K562 (cell line): ENCODE measurements at regions not wholly inside any gene's neighbourhood (a gene's known extent, or its start where the extent isn't known, plus 50 kb on each side); places are given as distances from the start of the nearest gene placed in this dataset.

Experiments
- ATAC-seq: fragments of 200-7000 bp; cut with Tn5 transposase; 3 replicates; pipeline ENCODE4 v1.9.1; 2020; ENCODE audit warnings: moderate library complexity
- BruUV-seq: library from RNA; stranded (reverse); fragments of 400-500 nt; replicated peaks from 2 replicates; lab custom pipeline; 2021; lab: Mats Ljungman, UMichigan
- CTCF ChIA-PET: fragments of 300-600 bp; formaldehyde crosslinking; extraction: SDS; loops from one replicate; lab custom pipeline; 2021; ENCODE audit warnings: low intra/inter-chr PET ratio; lab: Yijun Ruan, JAX
- POLR2A ChIA-PET: fragments of 300-600, 350-650 bp; sonication (Branson Sonifier 250); formaldehyde crosslinking; extraction: SDS; loops from one replicate; lab custom pipeline; 2021; ENCODE audit warnings: antibody characterized with exemption, inconsistent platforms; lab: Yijun Ruan, JAX
- DNase-seq, 4 experiments: peaks; one replicate each; pipeline versions ENCODE4 v3.0.0 to v3.0.0-alpha.2; 2011 to 2018; ENCODE audit warnings: low spot score in 3 of 4, mixed read lengths in 3 of 4; ENCODE audit errors: extremely low read depth in 1 of 4
- FAIRE-seq: peaks from 2 replicates; lab custom pipeline; 2011; peaks lifted over from hg19 to GRCh38; lab: Jason Lieb, UNC
- H2AFZ ChIP-seq: 2 replicates; pipeline ENCODE4 v1.6.0; 2011; ENCODE audit warnings: low read depth, low read length, control low read depth, inconsistent platforms
- H3K27ac ChIP-seq: fragments of 200-600 bp; 3 replicates; pipeline ENCODE4 v1.8.0; 2011; ENCODE audit warnings: low read depth, mild to moderate bottlenecking, control low read depth, inconsistent platforms, low read length, moderate library complexity, mixed read lengths; ENCODE audit errors: extremely low read depth
- H3K27me3 ChIP-seq, 2 experiments: fragments of 300-600 bp in 1 of 2; 2 replicates in 1 of 2; 3 replicates in 1 of 2; pipeline versions ENCODE4 v1.6.0 to v1.8.0; 2011; ENCODE audit warnings: inconsistent platforms in 2 of 2, low read length in 2 of 2, mild to moderate bottlenecking in 1 of 2, mixed read lengths in 1 of 2, moderate library complexity in 1 of 2; ENCODE audit not compliant: control insufficient read depth in 2 of 2, insufficient read depth in 2 of 2
- H3K36me3 ChIP-seq: fragments of 300-600 bp; 3 replicates; pipeline ENCODE4 v1.8.0; 2011; ENCODE audit warnings: mild to moderate bottlenecking, low read length, inconsistent platforms; ENCODE audit not compliant: control insufficient read depth, insufficient read depth
- H3K4me1 ChIP-seq, 2 experiments: fragments of 200-600 bp in 1 of 2; replicated peaks in 1 of 2; 2 replicates in 1 of 2; 3 replicates in 1 of 2; pipeline versions ENCODE4 v1.5.1 to v1.8.0; 2011; ENCODE audit warnings: inconsistent platforms in 2 of 2, low read length in 2 of 2, mild to moderate bottlenecking in 1 of 2, mixed read lengths in 1 of 2, moderate library complexity in 1 of 2; ENCODE audit not compliant: control insufficient read depth in 2 of 2, insufficient read depth in 2 of 2
- H3K4me2 ChIP-seq: 2 replicates; pipeline ENCODE4 v1.6.1; 2011; ENCODE audit warnings: low read length, control low read depth, inconsistent platforms, mixed read lengths; ENCODE audit not compliant: insufficient read depth
- H3K4me3 ChIP-seq: fragments of 200-600 bp; sonication (generic), shearing (Covaris generic); 2 replicates; pipeline ENCODE4 v1.5.1; 2016; ENCODE audit warnings: control low read depth, inconsistent platforms
- H3K79me2 ChIP-seq: fragments of 200-600 bp; 3 replicates; pipeline ENCODE4 v1.8.0; 2011; ENCODE audit warnings: low read length, inconsistent platforms; ENCODE audit not compliant: control insufficient read depth, insufficient read depth
- H3K9ac ChIP-seq, 2 experiments: 2 replicates each; pipeline versions ENCODE4 v1.6.0 to v1.6.1; 2011; ENCODE audit warnings: low read depth in 2 of 2, low read length in 2 of 2, control low read depth in 1 of 2, inconsistent platforms in 1 of 2, mild to moderate bottlenecking in 1 of 2, mixed read lengths in 1 of 2; ENCODE audit not compliant: insufficient read depth in 1 of 2
- H3K9me1 ChIP-seq: one replicate; pipeline ENCODE4 v1.6.0; 2011; ENCODE audit warnings: inconsistent platforms, mild to moderate bottlenecking, low read length, moderate library complexity; ENCODE audit not compliant: control insufficient read depth, insufficient read depth
- H3K9me3 ChIP-seq: replicated peaks from 2 replicates; pipeline ENCODE4 v1.5.1; 2011; ENCODE audit warnings: low read depth, low read length, inconsistent platforms; ENCODE audit not compliant: control insufficient read depth, insufficient read depth
- H4K20me1 ChIP-seq: replicated peaks from 2 replicates; pipeline ENCODE4 v1.6.1; 2011; ENCODE audit warnings: low read length, inconsistent platforms, mixed read lengths; ENCODE audit not compliant: control insufficient read depth, insufficient read depth
- BHLHE40 ChIP-seq: IDR thresholded peaks from 2 replicates; pipeline ENCODE4 v1.6.1; 2011; ENCODE audit warnings: low read length, improper control_type of control experiment
- CCNT2 ChIP-seq: IDR thresholded peaks from 2 replicates; pipeline ENCODE4 v1.6.1; 2011; ENCODE audit warnings: borderline replicate concordance, low read depth, mild to moderate bottlenecking, moderate library complexity, mixed read lengths, low read length; ENCODE audit not compliant: insufficient read length; ENCODE audit errors: extremely low read depth
- GTF2E2 ChIP-seq: fragments of 200-800 bp; sonication (Bioruptor generic); IDR thresholded peaks from 2 replicates; pipeline ENCODE4 v1.6.1; 2016; ENCODE audit warnings: missing genetic modification characterization, missing compliant biosample characterization
- KHSRP ChIP-seq: fragments of 450-650 bp; IDR thresholded peaks from 2 replicates; pipeline ENCODE4 v1.6.1; 2017
- MTA2 ChIP-seq: fragments of 450-650 bp; IDR thresholded peaks from 2 replicates; pipeline ENCODE4 v1.6.1; 2016; ENCODE audit warnings: low read depth
- SUPT5H ChIP-seq: fragments of 450-650 bp; IDR thresholded peaks from 2 replicates; pipeline ENCODE4 v1.6.1; 2016
- THAP7 ChIP-seq: fragments of 250-450 bp; sonication (Bioruptor Pico); IDR thresholded peaks from 2 replicates; pipeline ENCODE4 v1.5.0; 2021
- ZNF717 ChIP-seq: fragments of 250-450 bp; sonication (Bioruptor Pico); IDR thresholded peaks from 2 replicates; pipeline ENCODE4 v1.5.0; 2021
- ZNF764 ChIP-seq: fragments of 250-450 bp; sonication (Bioruptor Pico); IDR thresholded peaks from 2 replicates; pipeline ENCODE4 v1.4.0; 2020; ENCODE audit warnings: low read depth, mild to moderate bottlenecking, moderate library complexity
- WGBS: fragments of 100-300 bp; shearing (Covaris generic); methylation state at CpG from one replicate; pipeline ENCODE4 v1.1.6; 2016; ENCODE audit warnings: low coverage, mixed read lengths; ENCODE audit not compliant: insufficient coverage; ENCODE audit errors: missing lambda C conversion rate; 5-methylcytosine and 5-hydroxymethylcytosine counted together
- in situ Hi-C: fragments of 300-500 bp; cut with MboI; formaldehyde crosslinking; loops from 4 replicates; pipeline ENCODE4 v1.15.0; 2018; ENCODE audit warnings: inconsistent platforms, mixed read lengths
- intact Hi-C: fragments of 100-400 bp; cut with micrococcal nuclease; formaldehyde crosslinking; loops from 2 replicates; pipeline ENCODE4 v1.14.2; 2022

GRCh38 chr11:80819271-80819670, 1378.4 kb upstream of the TENM4 start (continued):
- no peak for TF ChIP-seq CCNT2
- TF ChIP-seq SUPT5H = no peak
- TF ChIP-seq, all 486 proteins: peak for 0

DNA sequence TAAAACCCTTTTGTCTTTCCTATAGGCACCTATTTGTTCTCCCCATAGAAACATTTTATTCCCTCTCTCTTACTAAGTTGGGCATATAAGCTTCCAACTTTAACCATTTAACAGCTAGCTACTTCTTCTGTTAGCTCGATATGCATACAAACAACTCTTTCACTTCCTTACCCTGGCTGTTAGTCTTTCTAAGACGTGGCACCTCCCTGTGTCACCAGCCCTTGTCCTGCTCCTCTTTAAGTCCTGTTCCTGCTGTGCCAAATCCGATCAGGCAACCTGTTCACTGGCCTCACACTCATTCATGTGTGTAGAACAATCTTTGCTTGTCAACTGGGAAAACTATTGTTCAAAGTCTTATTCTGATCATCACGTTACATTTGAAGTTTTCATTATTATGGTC, 1376.1 kb upstream of the TENM4 start:
- no peak for DNase-seq
- no peak overlapping the region for H3K27ac ChIP-seq
- no peak for TF ChIP-seq KHSRP
- TF ChIP-seq THAP7 (CRISPR knock-in tag) = no peak
- no peak for TF ChIP-seq GTF2E2
- TF ChIP-seq ZNF717 (CRISPR knock-in tag) = no peak
- no peak for TF ChIP-seq ZNF764 (CRISPR knock-in tag)
- TF ChIP-seq MTA2 = no peak
- no peak for TF ChIP-seq BHLHE40
- TF ChIP-seq, all 486 proteins: peak for 0
- 0% methylated on average over 4 of the region's 4 CpGs for WGBS
- intact Hi-C loops = no loop called here
- ChIA-PET CTCF (no interaction called here), POLR2A (no interaction called here)
- H3K4me1 ChIP-seq = no peaks in the 10 kb centered on the region
- no TSS peak for BruUV-seq
- no peaks in the 10 kb centered on the region for H3K27me3 ChIP-seq
- no peak overlapping the region for H2AFZ ChIP-seq
- no peak overlapping the region for H3K9ac ChIP-seq
- no peaks in the 10 kb centered on the region for H3K9me3 ChIP-seq
- H4K20me1 ChIP-seq = no peaks in the 10 kb centered on the region
- in situ Hi-C loops = no loop called here
- ATAC-seq (no peak), FAIRE-seq (no peak)
- H3K4me3 ChIP-seq = no peak overlapping the region
- no peaks in the 10 kb centered on the region for H3K9me1 ChIP-seq
- no peak overlapping the region for H3K4me2 ChIP-seq
- no peaks in the 10 kb centered on the region for H3K79me2 ChIP-seq
- H3K36me3 ChIP-seq = no peaks in the 10 kb centered on the region
